ENCODE measurements at regions not wholly inside any gene's neighbourhood (a gene's known extent, or its start where the extent isn't known, plus 50 kb on each side); places are given as distances from the start of the nearest gene placed in this dataset.

GRCh38 chr7:81370822-81371221, 399.0 kb downstream of the HGF start:
- Histone ChIP-seq H3K9ac (replicated peaks in 1 of 4; ENCODE audit: extremely low read depth in 1 of 4, low read depth in 3 of 4, low read length in 3 of 4) (no peak overlapping the region), H4K5ac (ENCODE audit: insufficient read length, low read depth, low read length) (no peak overlapping the region), H3K14ac (ENCODE audit: insufficient read length) (no peak overlapping the region), H3K18ac (ENCODE audit: extremely low read depth, low read length) (no peak overlapping the region), H3K23me2 (ENCODE audit: low read depth, low read length) (no peaks in the 10 kb centered on the region), H3K79me2 (ENCODE audit: control insufficient read depth in 1 of 2, insufficient read depth in 2 of 2, low read length in 2 of 2) (no peaks in the 10 kb centered on the region), H2BK12ac (ENCODE audit: low read depth, low read length) (no peak overlapping the region), H4K8ac (ENCODE audit: extremely low read depth, insufficient read depth, low read length) (no peak overlapping the region), H3K79me1 (ENCODE audit: low read depth, low read length) (no peaks in the 10 kb centered on the region), H3K4ac (replicated peaks; ENCODE audit: insufficient read length, low read depth, low read length) (no peak overlapping the region), H4K91ac (replicated peaks; ENCODE audit: insufficient read length, low read length) (no peak overlapping the region), H3K23ac (ENCODE audit: insufficient read length) (no peak overlapping the region), H3K4me2 (ENCODE audit: insufficient read depth in 1 of 2, low read depth in 2 of 2, low read length in 2 of 2) (no peak overlapping the region), H2BK120ac (replicated peaks; ENCODE audit: low read depth, low read length) (no peak overlapping the region), H2BK20ac (ENCODE audit: low read length) (no peak overlapping the region), H3K9me3 (ENCODE audit: insufficient read depth in 2 of 2, low read depth in 1 of 2, low read length in 1 of 2) (no peaks in the 10 kb centered on the region), H2BK15ac (ENCODE audit: low read length) (no peak overlapping the region), H4K20me1 (replicated peaks in 1 of 2; ENCODE audit: control insufficient read depth in 1 of 2, insufficient read depth in 2 of 2, low read length in 2 of 2) (no peaks in the 10 kb centered on the region), H3K27ac (ENCODE audit: low read depth, low read length) (no peak overlapping the region), H3K4me1 (replicated peaks in 1 of 4; ENCODE audit: control insufficient read depth in 3 of 4, insufficient read depth in 4 of 4, low read length in 3 of 4) (no peaks in the 10 kb centered on the region), H2AK5ac (ENCODE audit: low read depth, low read length) (no peak overlapping the region), H2BK5ac (ENCODE audit: low read depth, low read length) (no peak overlapping the region), H3K56ac (replicated peaks; ENCODE audit: insufficient read length, low read depth, low read length) (no peak overlapping the region), H2AFZ (ENCODE audit: low read length) (no peak overlapping the region), H3K36me3 (ENCODE audit: control insufficient read depth in 2 of 4, insufficient read depth in 4 of 4, low read length in 3 of 4) (no peaks in the 10 kb centered on the region), H3K27me3 (replicated peaks in 1 of 4; ENCODE audit: control insufficient read depth in 3 of 4, extremely low read depth in 1 of 4, insufficient read depth in 3 of 4, low read length in 3 of 4) (no peaks in the 10 kb centered on the region; a peak in 1 of 7 replicates), H3K4me3 (ENCODE audit: extremely low read depth in 1 of 4, insufficient read depth in 2 of 4, low read depth in 3 of 4, low read length in 4 of 4) (no peak overlapping the region)
- TF ChIP-seq KDM1A (IDR thresholded peaks at IDR 0.05; ENCODE audit: borderline replicate concordance, low read length) = no peak
- no peak for TF ChIP-seq CTCF (IDR thresholded peaks at IDR 0.05; ENCODE audit: control extremely low read depth in 1 of 3, insufficient read depth in 1 of 3, low read depth in 1 of 3, low read length in 3 of 3)
- TF ChIP-seq BACH1 (IDR thresholded peaks at IDR 0.05; ENCODE audit: low read length) = no peak
- no peak for TF ChIP-seq CBX8 (IDR thresholded peaks at IDR 0.05; ENCODE audit: borderline replicate concordance, low read depth, low read length)
- TF ChIP-seq RNF2 (IDR thresholded peaks at IDR 0.05; ENCODE audit: borderline replicate concordance, low read depth, low read length, missing control alignments, poor library complexity, severe bottlenecking) = no peak
- TF ChIP-seq RFX5 (IDR thresholded peaks at IDR 0.05; ENCODE audit: borderline replicate concordance, low read depth, low read length) = no peak
- no peak for TF ChIP-seq TAF7 (optimal IDR thresholded peaks at IDR 0.05; ENCODE audit: borderline replicate concordance, low read depth, low read length)
- CTCF ChIA-PET (ENCODE audit: partially characterized antibody) = no interaction called here
- no peak for FAIRE-seq
- DNase-seq (ENCODE audit: low read depth in 1 of 2, low spot score in 2 of 2) = no peak
- 75% methylated on average over 1 of the region's 1 CpG; no CpG with 5 or more reads in 1 of the 2 experiments for WGBS, 2 experiments (ENCODE audit: extremely low coverage in 1 of 2, insufficient coverage in 1 of 2, insufficient read length in 1 of 2, insufficient replicate concordance in 2 of 2, low coverage in 1 of 2, low lambda C conversion rate in 2 of 2, missing lambda C conversion rate in 1 of 2)
- POLR2A ChIA-PET (ENCODE audit: partially characterized antibody) = no interaction called here
